Glomerular visceral epithelial cell (primary cell): ENCODE measurements at regions not wholly inside any gene's neighbourhood (a gene's known extent, or its start where the extent isn't known, plus 50 kb on each side); places are given as distances from the start of the nearest gene placed in this dataset.
A peak's percentile ranks its signal among the peaks of the same experiment; 100 is the strongest.

Experiments used
- DNase-seq: peaks from one replicate; pipeline ENCODE4 v3.0.0-alpha.2; 2016; ENCODE audit errors: extremely low spot score

GRCh38 chr2:37837628-37838328 lies 87.3 kb upstream of the RMDN2 start:
- DNase-seq, result no peak

DNA sequence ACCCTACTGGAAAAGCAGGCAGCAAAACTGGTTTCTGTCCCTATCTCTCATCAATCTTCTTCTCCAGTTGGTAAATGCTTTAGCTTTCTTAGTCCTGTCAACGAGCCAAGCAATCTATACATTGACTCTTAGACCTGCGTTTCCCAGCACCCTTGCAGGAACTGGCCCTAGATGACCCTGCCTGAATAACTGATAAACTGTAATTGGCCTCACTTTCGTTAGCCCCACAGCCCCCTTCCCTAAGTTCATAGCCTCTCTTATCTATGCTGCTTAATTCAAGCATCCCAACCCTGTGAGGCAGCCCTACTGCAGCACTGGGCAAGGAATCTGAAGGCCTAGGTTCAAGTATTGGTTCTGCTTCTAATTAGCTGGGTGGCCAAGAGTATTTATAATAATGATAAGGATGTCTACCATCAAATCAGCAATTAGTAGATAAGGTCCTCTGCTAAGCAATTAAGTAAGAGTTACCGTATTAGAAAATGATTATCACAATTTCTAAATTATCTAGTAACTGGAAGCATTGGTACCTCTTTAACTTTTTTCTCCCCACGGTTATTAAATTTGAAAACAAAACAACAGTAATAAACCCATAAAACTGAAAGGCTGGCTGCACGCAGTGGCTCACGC lies 86.4 kb upstream of the RMDN2 start:
- DNase-seq, result no peak

DNA sequence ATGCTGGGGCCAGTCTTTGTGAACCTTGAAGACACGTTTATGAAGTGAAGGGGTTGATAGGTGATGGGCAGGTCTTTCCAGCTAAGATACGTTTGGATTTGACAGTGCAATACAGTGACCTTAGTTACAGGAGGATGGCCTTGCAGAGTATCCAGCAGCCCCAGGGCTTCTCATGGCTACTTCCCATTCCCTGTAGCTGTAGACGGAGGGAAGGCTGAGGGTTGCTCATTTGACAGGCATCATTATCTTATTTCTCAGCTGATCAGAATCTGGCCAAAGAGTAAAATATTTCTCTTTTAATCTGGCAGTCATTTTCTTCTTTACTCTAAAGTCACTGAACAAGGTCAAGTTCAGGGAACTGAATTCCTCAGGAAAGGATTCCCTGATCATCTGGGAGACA lies 85.1 kb upstream of the RMDN2 start:
- DNase-seq, result no peak

DNA sequence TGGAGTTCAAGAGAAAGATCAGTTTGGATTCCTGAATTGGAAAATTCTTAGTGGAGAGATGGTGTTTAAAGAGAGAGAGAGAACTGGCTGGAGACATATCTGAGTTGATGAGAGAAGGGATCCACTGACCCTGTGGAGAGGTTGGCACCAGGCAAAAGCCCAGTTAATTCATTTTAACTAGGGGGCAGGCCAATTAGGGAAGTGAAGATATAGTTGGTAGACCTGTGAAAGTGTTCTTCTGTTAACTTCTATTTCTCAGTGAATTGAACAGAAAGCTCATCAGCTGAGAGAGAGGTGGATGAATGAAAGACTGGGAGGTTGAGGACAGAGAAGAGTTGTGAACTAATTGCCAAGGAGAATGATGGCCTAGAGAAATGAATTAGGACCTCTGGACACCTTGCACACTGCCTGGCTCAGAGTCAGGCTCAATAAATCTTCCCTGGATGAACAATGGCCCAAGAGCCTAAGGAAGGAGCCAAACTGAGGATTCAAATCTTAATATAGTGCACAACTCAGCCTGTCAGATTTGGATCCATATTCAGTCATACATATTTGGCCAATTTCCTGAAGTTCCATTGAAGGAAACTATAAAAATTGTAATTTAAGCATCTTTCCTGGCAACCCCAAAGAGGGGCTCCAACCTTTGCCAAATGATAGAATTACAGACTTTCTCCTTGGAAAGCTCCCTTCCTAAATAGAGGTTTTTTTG lies 82.2 kb upstream of the RMDN2 start:
- DNase-seq, result no peak

DNA sequence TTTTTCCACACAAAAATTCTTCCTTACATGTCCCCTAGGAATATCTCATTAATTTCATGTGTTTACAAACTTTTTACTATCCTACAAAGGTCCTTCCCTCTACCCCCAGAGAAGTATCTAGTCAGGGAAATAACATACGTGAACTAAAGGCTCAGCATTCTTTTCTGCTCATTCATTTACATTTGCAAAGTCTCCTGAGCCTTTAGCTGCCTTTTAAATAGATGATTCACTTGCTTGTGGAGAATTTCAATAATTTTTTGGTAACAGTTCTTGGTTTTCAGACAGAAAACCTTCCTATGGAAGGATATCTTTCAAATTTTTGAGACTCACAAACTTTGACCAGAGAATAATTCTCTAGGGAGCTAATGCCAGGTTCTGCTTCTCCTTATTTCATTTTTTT lies 81.5 kb upstream of the RMDN2 start:
- DNase-seq, result no peak

- no peak for DNase-seq
These were observed 78.9 kb upstream of the RMDN2 start for GRCh38 chr2:37846207-37846606.

DNA sequence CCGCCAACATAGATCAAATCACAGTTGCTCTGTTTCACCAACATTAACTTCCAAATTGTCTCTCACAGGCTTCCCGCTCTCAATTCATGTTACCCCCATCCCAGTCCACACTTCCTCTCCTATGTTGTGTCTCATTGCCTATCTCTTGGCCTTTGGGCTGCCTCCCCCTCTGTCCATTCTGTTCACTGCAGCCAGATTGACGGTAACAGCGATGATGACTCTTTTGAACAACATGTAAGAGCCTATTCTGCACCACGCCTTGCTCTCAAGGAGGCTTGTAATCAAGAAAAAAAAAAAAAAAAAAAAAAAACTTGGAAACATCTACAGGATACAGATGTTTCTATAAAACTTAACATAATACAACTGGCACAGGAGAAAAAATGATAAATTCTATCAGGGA lies 77.3 kb upstream of the RMDN2 start:
- no peak for DNase-seq

- DNase-seq, result no peak
These were observed 76.6 kb upstream of the RMDN2 start for GRCh38 chr2:37848451-37848850.

GRCh38 chr2:37849911-37850310 lies 75.2 kb upstream of the RMDN2 start:
- no peak for DNase-seq

- no peak for DNase-seq
These were observed 73.7 kb upstream of the RMDN2 start for GRCh38 chr2:37851428-37851827.

DNA sequence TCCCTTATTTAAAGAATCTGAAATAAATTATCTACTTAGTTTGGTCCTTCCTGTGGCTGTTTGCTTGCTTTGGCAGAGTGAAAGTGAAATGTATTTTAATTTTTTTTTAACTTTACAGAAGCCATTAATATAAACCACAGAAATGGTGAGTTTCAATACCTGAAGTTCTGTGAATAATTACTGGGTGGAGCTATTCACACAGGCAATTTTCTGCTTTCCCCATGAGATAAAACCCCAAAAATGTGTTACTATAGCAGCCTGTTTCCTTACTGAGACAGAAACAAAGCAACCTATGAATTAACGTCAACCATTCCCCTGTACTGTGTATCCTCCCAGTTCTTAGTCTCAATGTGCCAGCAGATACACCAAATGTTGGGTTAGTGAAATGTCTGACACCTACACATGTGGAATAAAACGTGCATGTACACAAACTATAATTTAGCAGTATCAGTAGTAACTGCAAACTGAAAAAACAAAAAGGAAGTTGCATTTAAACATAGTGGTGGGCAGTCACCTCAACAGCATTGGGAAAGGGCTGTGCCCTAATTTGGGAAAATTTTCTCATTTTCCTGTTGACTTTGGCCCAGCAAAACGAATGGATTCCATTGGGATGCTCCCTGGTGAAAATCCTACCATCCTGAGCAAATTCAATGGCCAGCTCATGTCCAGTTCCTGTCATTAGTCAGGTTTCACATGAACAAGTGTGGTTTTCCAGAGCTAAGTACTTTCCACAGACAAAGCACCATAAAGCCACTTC lies 73.1 kb upstream of the RMDN2 start:
- no peak for DNase-seq

- no peak for DNase-seq
These were observed 72.5 kb upstream of the RMDN2 start for GRCh38 chr2:37852585-37853014.

GRCh38 chr2:37854676-37855282 lies 70.3 kb upstream of the RMDN2 start:
- DNase-seq, result no peak

DNA sequence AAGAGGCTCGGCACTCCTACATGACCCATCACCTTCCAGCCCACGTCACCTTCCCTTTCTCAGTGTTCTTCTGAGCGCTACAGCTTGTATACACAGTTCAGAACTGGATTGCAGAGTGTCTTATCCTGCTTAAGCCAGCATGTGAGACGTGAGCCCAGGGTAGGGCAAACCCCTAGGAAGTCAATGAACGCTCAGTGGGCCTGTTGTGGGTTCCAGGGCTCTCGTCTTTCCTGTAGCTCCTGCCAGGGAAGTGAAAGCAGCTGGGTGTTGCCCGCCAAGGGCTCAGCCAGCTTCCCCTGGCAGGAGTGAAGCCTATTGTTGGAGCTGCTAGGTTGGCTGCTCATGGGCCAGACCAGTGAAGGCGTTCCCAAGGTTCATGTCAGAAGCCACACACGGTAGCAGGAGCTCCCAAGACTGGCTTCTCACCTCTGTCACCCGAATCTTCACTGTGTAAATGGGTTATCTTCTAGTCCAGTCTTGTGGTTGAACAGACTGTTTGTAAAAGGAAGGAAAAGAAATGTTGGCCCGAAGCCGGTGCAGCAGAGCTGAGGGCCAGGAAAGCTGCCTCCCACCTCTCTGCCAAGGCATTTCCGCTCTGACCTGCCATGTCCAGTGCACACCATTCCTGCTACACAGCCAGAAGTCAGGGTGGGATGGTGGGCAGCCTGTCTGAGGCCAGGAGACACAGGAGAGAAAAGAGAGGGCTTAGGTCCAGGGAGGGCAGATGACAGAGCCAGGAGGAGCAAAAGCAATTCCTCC lies 69.6 kb upstream of the RMDN2 start:
- DNase-seq, result no peak

- DNase-seq, result no peak
These were observed 68.9 kb upstream of the RMDN2 start for GRCh38 chr2:37856101-37856751.

DNA sequence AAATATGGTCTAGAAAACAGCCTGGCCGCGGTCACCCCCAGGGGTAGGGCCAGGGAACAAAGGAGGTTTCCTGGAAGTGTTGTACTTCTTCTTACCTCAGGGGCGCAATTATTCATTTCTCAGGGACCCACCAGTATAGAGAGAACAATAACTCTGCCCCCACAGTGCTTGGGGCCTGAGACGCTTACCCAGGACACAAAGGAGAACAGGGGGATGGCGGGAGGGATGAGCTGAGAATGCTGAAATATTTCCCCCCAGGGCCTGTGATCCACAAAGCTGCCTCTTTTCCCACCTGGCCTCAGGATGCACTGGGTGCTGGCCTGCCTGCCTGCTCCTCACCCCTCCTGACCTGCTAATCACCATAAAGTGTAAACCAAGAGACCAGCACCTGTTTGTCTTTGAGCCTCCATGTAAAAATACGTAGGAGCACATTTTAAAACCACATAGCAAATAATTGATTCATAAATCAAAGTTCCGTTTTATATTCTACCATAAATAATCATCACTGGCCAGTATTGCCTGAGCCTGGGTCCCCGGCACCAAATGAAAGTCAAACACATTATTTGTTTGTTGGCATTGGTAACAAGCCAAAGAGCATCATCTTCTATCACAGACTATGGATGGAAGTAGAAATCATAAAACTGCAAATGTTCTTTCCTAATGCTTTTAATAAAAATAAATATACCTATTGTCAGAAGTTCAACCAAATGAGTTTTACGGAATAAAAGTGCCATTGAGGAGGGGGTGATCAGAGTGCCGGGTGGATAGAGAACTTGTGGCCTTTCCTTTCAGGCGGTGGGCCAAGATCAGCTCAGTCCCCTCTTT lies 67.3 kb upstream of the RMDN2 start:
- no peak for DNase-seq

DNA sequence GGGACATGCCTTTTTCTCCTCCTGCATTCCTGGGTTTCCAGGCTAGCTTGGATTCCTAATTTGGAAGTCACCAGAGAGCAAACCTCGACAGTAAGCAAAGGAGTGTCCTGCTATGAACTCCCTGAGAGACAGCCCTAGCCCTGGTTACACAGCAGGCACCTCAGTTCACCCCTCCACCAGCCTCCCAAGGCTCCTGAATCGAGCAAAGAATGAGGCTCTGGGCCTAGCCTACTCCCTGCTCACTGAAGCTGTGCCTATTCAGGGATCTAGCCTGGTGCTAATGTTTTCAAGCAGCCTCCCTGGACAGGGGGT lies 66.7 kb upstream of the RMDN2 start:
- DNase-seq, result peak; percentile 5

DNA sequence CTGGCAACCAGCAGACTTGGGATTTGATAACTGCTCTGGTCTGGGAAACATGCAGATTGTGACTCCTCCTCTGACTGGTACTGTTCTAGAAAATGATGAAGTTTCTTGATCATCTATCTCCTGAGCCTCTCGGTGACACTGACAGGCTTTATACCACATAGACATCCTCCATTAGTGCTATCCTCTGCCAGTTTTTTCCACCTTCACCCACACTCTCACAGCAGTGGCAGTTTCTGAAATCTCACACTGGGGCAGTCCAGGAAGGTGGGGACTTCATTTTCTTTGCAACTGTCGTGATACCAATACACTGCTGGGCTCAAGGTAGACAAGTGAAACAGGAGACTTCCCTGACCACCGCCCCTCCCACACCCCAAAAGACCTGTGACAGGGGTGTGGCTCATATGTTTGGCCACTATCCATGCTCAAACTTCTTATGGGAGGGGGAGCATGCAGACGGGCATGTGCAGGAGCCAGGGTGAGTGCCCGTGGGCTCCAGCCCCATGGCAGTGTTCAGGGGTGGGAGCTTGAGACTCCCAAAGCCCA lies 66.3 kb upstream of the RMDN2 start:
- no peak for DNase-seq

DNA sequence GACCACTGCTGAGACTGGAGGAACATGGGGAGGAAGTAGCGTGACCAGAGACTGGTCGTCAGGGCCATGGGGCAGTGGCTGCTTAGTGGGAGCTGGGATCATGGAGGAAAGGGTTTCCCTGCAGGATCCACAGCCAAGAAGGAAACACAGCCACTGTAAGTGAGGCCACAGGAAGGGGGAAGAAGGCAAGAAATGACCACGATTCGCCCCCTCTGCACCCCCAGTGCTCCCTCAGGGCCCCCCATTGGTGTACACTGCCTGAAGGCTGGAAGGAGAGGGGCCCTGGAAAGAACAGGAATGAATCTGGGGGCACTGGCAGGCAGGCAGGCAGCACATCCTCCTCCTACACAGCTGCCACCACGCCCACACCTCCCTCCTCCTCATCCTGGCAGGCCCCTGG lies 62.5 kb upstream of the RMDN2 start:
- DNase-seq, result no peak

- no peak for DNase-seq
These were observed 60.9 kb upstream of the RMDN2 start for GRCh38 chr2:37864217-37864616.
